Heart right ventricle (tissue), 16 donors: ENCODE measurements at regions not wholly inside any gene's neighbourhood (a gene's known extent, or its start where the extent isn't known, plus 50 kb on each side); places are given as distances from the start of the nearest gene placed in this dataset.

Experiments
- ATAC-seq, 8 donors: fragments of 200-7000 bp; cut with Tn5 transposase; one replicate each; pipeline ENCODE4 v1.9.1; 2020; ENCODE audit warnings: mild to moderate bottlenecking in 8 of 8, moderate library complexity in 8 of 8, moderate number of reproducible peaks in 1 of 8
- DNase-seq, 2 donors: peaks; one replicate each; pipeline ENCODE4 v3.0.0-alpha.2; 2020
- H3K27ac ChIP-seq, 10 donors: fragments of 200-600 bp; sonication (generic) in 2 of 10; one replicate each; pipeline versions ENCODE4 v1.5.0 to v1.8.0; 2020 to 2022; ENCODE audit warnings: mild to moderate bottlenecking in 3 of 10
- H3K27me3 ChIP-seq, 7 donors: fragments of 200-600 bp; one replicate each; pipeline ENCODE4 v1.8.0; 2021 to 2022; ENCODE audit warnings: mild to moderate bottlenecking in 2 of 7
- H3K36me3 ChIP-seq, 9 donors: fragments of 200-600 bp; sonication (generic) in 1 of 9; one replicate each; pipeline versions ENCODE4 v1.5.0 to v1.8.0; 2020 to 2022; ENCODE audit warnings: mild to moderate bottlenecking in 2 of 9
- H3K4me1 ChIP-seq, 9 donors: fragments of 200-600 bp; sonication (generic) in 1 of 9; one replicate each; pipeline versions ENCODE4 v1.5.0 to v1.8.0; 2020 to 2022; ENCODE audit warnings: mild to moderate bottlenecking in 4 of 9
- H3K4me3 ChIP-seq, 10 donors: fragments of 200-600 bp; sonication (generic) in 2 of 10; one replicate each; pipeline versions ENCODE4 v1.5.0 to v1.8.0; 2020 to 2022; ENCODE audit warnings: mild to moderate bottlenecking in 7 of 10, moderate library complexity in 2 of 10
- H3K9me3 ChIP-seq, 11 donors: fragments of 200-600 bp in 10 of 11; sonication (generic) in 2 of 11; one replicate each; pipeline versions ENCODE4 v1.5.0 to v1.8.0; 2013 to 2022; ENCODE audit warnings: mild to moderate bottlenecking in 2 of 11, control low read depth in 1 of 11, moderate library complexity in 1 of 11
- WGBS, 2 donors: extraction: QIAGEN DNeasy Blood & Tissue Kit; methylation state at CpG; one replicate each; pipeline ENCODE4 v1.1.7; 2013; ENCODE audit warnings: inconsistent platforms in 1 of 2; 5-methylcytosine and 5-hydroxymethylcytosine counted together
- intact Hi-C, 10 donors: fragments of 100-400 bp; cut with DNase I; formaldehyde crosslinking; loops; one replicate each; pipeline versions ENCODE4 v1.11.1 to v1.14.2; 2022
- TF ChIP-seq, protein P1 (sequence below), 9 donors: fragments of 200-600 bp; sonication (generic) in 2 of 9; IDR thresholded peaks; one replicate each; pipeline versions ENCODE4 v1.5.0 to v1.8.0; 2021 to 2022; ENCODE audit warnings: antibody characterized with exemption in 9 of 9, mild to moderate bottlenecking in 5 of 9, moderate library complexity in 1 of 9
- donor health status: Arrhythmogenic right ventricular cardiomyopathy.
- donor health status: ischemic (EF 13 %, LVEDD 7.1; RV severe dilation, severe dysfunction).
- donor health status: healthy with polysubstance abuse.
- donor health status: DM: no; HTN: yes; CAD: no.
- donor health status: DM: no; HTN: no; CAD: no.
- donor health status: ischemic (EF 25% LVEDD 6.9; RV normal size, moderate dysfunction).
- donor health status: ischemic (EF 25% LVEDD 5.7; RV mildly dilated, moderate dysfunction).
- donor health status: healthy.
- donor health status: DM: yes; HTN: yes; CAD: no.
- donor health status: Ischemic cardiomyopathy.
- donor health status: ischemic (EF 35%, LVEDD 5.7; RV mildly dilated, moderate dysfunction).
- donor health status: nonischemic (EF 11% LVEDD 7.7; RV severe dilation, severe dysfunction).
- donor health status: DM: yes; HTN: yes; CAD: no.
- donor health status: PGD.
- donor health status: ischemic (EF 29% LVEDD 5.4; RV normal size, mild dysfunction).
- donor health status: nonischemic (EF 23%, LVEDD 6.1; RV moderate dilation, normal function).

DNA sequence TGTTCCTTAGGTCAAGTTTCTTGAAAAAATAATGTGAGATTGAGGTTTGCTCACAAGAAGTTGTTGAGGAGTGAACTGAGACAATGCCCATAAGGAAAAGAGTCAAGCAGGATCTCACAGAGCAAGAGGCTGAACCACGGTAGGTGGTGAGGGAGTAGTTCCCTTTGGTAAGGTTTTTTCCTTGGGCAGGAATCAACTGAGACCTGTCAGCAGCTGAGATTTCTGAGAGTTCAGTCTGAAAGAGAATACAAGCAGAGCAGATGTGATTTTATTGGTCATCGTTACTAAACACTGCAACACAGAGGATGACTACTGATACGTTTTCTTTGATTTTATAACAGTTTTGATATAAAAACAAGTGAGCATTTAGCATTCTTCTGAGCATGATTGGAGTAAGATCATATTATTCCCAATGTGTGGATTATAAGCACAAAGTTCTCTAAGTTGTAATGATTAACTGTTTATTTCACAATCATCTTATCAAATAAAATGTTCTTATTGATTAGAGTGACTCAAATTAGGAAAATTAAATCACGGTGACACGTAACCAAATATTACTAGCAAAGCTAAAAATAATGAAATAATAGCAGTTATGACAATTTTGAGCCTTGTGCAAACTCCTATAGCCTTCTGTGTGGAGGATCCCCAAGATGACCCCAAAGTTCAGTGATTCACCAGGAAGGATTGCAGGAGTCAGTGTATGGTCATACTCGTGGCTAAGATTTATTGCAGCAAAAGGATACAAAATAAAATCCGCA lies 346.2 kb upstream of the ZNF717 start:
- ATAC-seq (no peak), DNase-seq (no peak)
- TF ChIP-seq, protein P1, sequence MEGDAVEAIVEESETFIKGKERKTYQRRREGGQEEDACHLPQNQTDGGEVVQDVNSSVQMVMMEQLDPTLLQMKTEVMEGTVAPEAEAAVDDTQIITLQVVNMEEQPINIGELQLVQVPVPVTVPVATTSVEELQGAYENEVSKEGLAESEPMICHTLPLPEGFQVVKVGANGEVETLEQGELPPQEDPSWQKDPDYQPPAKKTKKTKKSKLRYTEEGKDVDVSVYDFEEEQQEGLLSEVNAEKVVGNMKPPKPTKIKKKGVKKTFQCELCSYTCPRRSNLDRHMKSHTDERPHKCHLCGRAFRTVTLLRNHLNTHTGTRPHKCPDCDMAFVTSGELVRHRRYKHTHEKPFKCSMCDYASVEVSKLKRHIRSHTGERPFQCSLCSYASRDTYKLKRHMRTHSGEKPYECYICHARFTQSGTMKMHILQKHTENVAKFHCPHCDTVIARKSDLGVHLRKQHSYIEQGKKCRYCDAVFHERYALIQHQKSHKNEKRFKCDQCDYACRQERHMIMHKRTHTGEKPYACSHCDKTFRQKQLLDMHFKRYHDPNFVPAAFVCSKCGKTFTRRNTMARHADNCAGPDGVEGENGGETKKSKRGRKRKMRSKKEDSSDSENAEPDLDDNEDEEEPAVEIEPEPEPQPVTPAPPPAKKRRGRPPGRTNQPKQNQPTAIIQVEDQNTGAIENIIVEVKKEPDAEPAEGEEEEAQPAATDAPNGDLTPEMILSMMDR (IDR thresholded peaks at IDR 0.05): no peak
- Histone ChIP-seq H3K9me3 (no peaks in the 10 kb centered on the region), H3K27me3 (no peaks in the 10 kb centered on the region), H3K36me3 (no peaks in the 10 kb centered on the region), H3K4me3 (no peak overlapping the region), H3K4me1 (no peaks in the 10 kb centered on the region), H3K27ac (no peak overlapping the region)
- WGBS, 2 donors: 54 to 71% methylated on average over 7 of the region's 7 CpGs
- intact Hi-C loops: no loop called here

DNA sequence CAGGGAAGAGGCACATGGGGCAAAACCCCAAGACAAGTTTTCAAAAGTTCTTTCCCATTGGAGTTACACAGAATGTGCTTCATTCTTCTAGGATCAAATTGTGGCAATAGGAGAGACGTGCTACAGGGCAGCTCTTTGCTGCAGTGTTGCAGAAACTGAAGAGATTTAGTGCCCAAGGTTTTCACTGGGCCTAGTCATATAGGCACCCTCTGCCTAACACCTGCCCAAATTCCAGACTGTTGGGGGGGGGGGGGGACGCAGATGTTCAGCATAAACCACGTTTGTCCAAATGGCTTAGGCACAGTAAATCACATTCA lies 346.8 kb upstream of the ZNF717 start:
- intact Hi-C loops: no loop called here
- Histone ChIP-seq H3K27me3 (no peaks in the 10 kb centered on the region), H3K36me3 (no peaks in the 10 kb centered on the region), H3K9me3 (no peaks in the 10 kb centered on the region), H3K4me3 (no peak overlapping the region), H3K27ac (no peak overlapping the region), H3K4me1 (no peaks in the 10 kb centered on the region)
- ATAC-seq (no peak), DNase-seq (no peak)
- TF ChIP-seq, protein P1 (IDR thresholded peaks at IDR 0.05): no peak
- WGBS, 2 donors: 58% methylated on average over 3 of the region's 3 CpGs

DNA sequence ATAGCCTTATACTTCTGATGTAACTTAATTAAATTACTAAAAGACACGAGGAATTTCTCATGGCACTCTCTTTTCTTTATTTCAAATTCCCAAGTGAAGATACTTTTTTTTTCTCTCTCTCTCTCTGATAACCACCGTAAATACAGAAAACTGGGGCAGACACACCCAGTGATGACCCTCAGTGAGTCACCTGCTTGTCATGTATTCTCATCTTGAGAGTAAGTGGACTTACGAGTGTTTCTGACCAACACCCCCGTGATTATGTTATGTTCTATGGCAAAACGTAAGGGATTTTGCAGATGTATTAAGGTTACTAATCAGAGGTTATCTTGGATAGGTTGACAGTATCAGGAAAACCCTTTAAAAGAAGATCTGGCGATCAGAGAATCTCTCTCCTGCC lies 348.8 kb upstream of the ZNF717 start:
- Histone ChIP-seq H3K27me3 (no peaks in the 10 kb centered on the region), H3K27ac (no peak overlapping the region), H3K9me3 (no peaks in the 10 kb centered on the region), H3K4me3 (no peak overlapping the region), H3K4me1 (no peaks in the 10 kb centered on the region), H3K36me3 (no peaks in the 10 kb centered on the region)
- DNase-seq (no peak), ATAC-seq (no peak)
- TF ChIP-seq, protein P1 (IDR thresholded peaks at IDR 0.05): no peak
- WGBS, 2 donors: 64 to 71% methylated on average over 6 of the region's 6 CpGs
- intact Hi-C loops: no loop called here

DNA sequence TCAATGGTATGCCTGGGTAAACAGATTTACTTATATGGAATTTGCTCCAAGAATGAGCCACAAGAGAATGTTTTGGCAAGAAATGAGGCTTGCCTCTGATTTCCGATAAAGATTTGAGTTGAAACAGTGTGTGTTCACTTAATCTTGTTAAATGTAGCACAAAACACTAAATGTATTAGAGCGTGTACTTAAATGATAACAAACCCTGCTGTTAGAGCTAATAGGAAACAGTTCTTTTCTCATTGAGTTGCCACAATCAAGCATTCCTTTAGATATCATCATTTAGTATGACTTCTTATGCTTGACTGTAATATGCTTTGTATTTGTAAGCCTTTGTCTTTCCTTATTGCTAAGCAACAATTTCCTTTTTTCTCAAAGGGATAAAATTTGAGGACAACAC lies 353.6 kb upstream of the ZNF717 start:
- Histone ChIP-seq H3K9me3 (no peaks in the 10 kb centered on the region), H3K27me3 (no peaks in the 10 kb centered on the region), H3K4me1 (no peaks in the 10 kb centered on the region), H3K4me3 (no peak overlapping the region), H3K36me3 (no peaks in the 10 kb centered on the region), H3K27ac (no peak overlapping the region)
- no peak for DNase-seq
- intact Hi-C loops: no loop called here
- ATAC-seq: no peak
- TF ChIP-seq, protein P1 (IDR thresholded peaks at IDR 0.05): no peak
- 55 to 63% methylated on average over 2 of the region's 2 CpGs for WGBS, 2 donors
